Liver (tissue), 7 donors: ENCODE measurements at regions not wholly inside any gene's neighbourhood (a gene's known extent, or its start where the extent isn't known, plus 50 kb on each side); places are given as distances from the start of the nearest gene placed in this dataset.
"Not testable (repeated sequence)": the region's sequence is repeated elsewhere in the genome, so short reads cannot be mapped to it uniquely, and the experiment has no call there.

Experiments used
- DNase-seq: peaks from one replicate; pipeline ENCODE4 v3.0.0-alpha.2; 2017; ENCODE audit warnings: low spot score
- H3K27ac ChIP-seq, 2 donors: one replicate each; pipeline ENCODE4 v1.7.0; 2013; ENCODE audit warnings: inconsistent platforms in 2 of 2, low read length in 2 of 2, control low read depth in 1 of 2, low read depth in 1 of 2, mild to moderate bottlenecking in 1 of 2
- H3K27me3 ChIP-seq, 4 donors: one replicate each; pipeline versions ENCODE4 v1.6.1 to v1.7.0; 2013; ENCODE audit warnings: low read length in 3 of 4, inconsistent platforms in 1 of 4, mild to moderate bottlenecking in 1 of 4, moderate library complexity in 1 of 4; ENCODE audit not compliant: control insufficient read depth in 4 of 4, insufficient read depth in 4 of 4
- H3K36me3 ChIP-seq, 4 donors: one replicate each; pipeline versions ENCODE4 v1.6.1 to v1.7.0; 2013; ENCODE audit warnings: low read length in 3 of 4, mild to moderate bottlenecking in 3 of 4, low read depth in 1 of 4, moderate library complexity in 1 of 4; ENCODE audit not compliant: control insufficient read depth in 4 of 4, insufficient read depth in 3 of 4
- H3K4me1 ChIP-seq, 4 donors: one replicate each; pipeline versions ENCODE4 v1.6.1 to v1.7.0; 2013; ENCODE audit warnings: low read length in 3 of 4, mild to moderate bottlenecking in 3 of 4, moderate library complexity in 1 of 4; ENCODE audit not compliant: control insufficient read depth in 4 of 4, insufficient read depth in 4 of 4
- H3K4me3 ChIP-seq, 3 donors: one replicate each; pipeline versions ENCODE4 v1.6.1 to v1.7.0; 2013; ENCODE audit warnings: low read length in 3 of 3, control low read depth in 1 of 3, low read depth in 1 of 3, mild to moderate bottlenecking in 1 of 3
- H3K9ac ChIP-seq, 2 donors: one replicate each; pipeline ENCODE4 v1.7.0; 2013; ENCODE audit warnings: low read length in 2 of 2, mild to moderate bottlenecking in 2 of 2, moderate library complexity in 2 of 2, control low read depth in 1 of 2, low read depth in 1 of 2
- H3K9me3 ChIP-seq, 4 donors: one replicate each; pipeline versions ENCODE4 v1.6.1 to v1.7.0; 2013; ENCODE audit warnings: low read length in 3 of 4; ENCODE audit not compliant: control insufficient read depth in 4 of 4
- EGR1 ChIP-seq, 2 donors: IDR thresholded peaks; 2 replicates each; pipeline ENCODE4 v1.6.1; 2016 to 2018; ENCODE audit warnings: antibody characterized with exemption in 2 of 2, low read depth in 2 of 2
- FOXA1 ChIP-seq: IDR thresholded peaks from 2 replicates; pipeline ENCODE4 v1.6.1; 2016; ENCODE audit warnings: antibody characterized with exemption
- FOXA2 ChIP-seq: IDR thresholded peaks from 2 replicates; pipeline ENCODE4 v1.6.1; 2016; ENCODE audit warnings: antibody characterized with exemption
- HNF4G ChIP-seq: IDR thresholded peaks from 2 replicates; pipeline ENCODE4 v1.6.1; 2016; ENCODE audit warnings: antibody characterized with exemption
- JUND ChIP-seq, 2 donors: IDR thresholded peaks; 2 replicates each; pipeline ENCODE4 v1.6.1; 2016; ENCODE audit warnings: antibody characterized with exemption in 2 of 2
- MAX ChIP-seq: IDR thresholded peaks from 2 replicates; pipeline ENCODE4 v1.6.1; 2016; ENCODE audit warnings: antibody characterized with exemption
- NR2F2 ChIP-seq: IDR thresholded peaks from 2 replicates; pipeline ENCODE4 v1.6.1; 2016; ENCODE audit warnings: antibody characterized with exemption
- RAD21 ChIP-seq, 2 donors: IDR thresholded peaks; 2 replicates each; pipeline ENCODE4 v1.6.1; 2016; ENCODE audit warnings: antibody characterized with exemption in 2 of 2, mild to moderate bottlenecking in 2 of 2
- REST ChIP-seq: IDR thresholded peaks from 2 replicates; pipeline ENCODE4 v1.6.1; 2016; ENCODE audit warnings: antibody characterized with exemption, mild to moderate bottlenecking
- RXRA ChIP-seq, 2 donors: IDR thresholded peaks; 2 replicates each; pipeline ENCODE4 v1.6.1; 2017 to 2018; ENCODE audit warnings: antibody characterized with exemption in 2 of 2, mild to moderate bottlenecking in 1 of 2
- SP1 ChIP-seq: IDR thresholded peaks from 2 replicates; pipeline ENCODE4 v1.6.1; 2018; ENCODE audit warnings: antibody characterized with exemption, mild to moderate bottlenecking
- TAF1 ChIP-seq: conservative IDR thresholded peaks from 2 replicates; pipeline ENCODE4 v1.6.1; 2016; ENCODE audit warnings: antibody characterized with exemption, mild to moderate bottlenecking
- ZBTB33 ChIP-seq: IDR thresholded peaks from 2 replicates; pipeline ENCODE4 v1.6.1; 2016; ENCODE audit warnings: antibody characterized with exemption
- WGBS: extraction: QIAGEN DNeasy Blood & Tissue Kit; methylation state at CpG from one replicate; pipeline ENCODE4 v1.1.7; 2013; 5-methylcytosine and 5-hydroxymethylcytosine counted together
- donor health status: healthy.
- donor health status: healthy.
- donor health status: healthy.
- donor health status: healthy.

- H3K9ac ChIP-seq, H3K36me3 ChIP-seq, H3K27ac ChIP-seq, DNase-seq, H3K9me3 ChIP-seq, H3K4me1 ChIP-seq, H3K4me3 ChIP-seq, H3K27me3 ChIP-seq: not testable (repeated sequence)
- WGBS, result 91% methylated on average over 22 of the region's 22 CpGs
Measured at GRCh38 chrX:56052673-56053330, 179.4 kb upstream of the KLF8 start.

GRCh38 chrX:56057325-56057724 is 174.8 kb upstream of the KLF8 start:
- H3K9me3 ChIP-seq, result no peaks in the 10 kb centered on the region
- H3K36me3 ChIP-seq, result no peaks in the 10 kb centered on the region
- H3K9ac ChIP-seq, result no peak overlapping the region
- no peak for TF ChIP-seq RAD21 (IDR thresholded peaks at IDR 0.05)
- no peak for TF ChIP-seq ZBTB33
- no peak for TF ChIP-seq TAF1
- no peak for TF ChIP-seq HNF4G
- no peak for TF ChIP-seq SP1
- no peak for TF ChIP-seq REST
- TF ChIP-seq RXRA (IDR thresholded peaks at IDR 0.05), result no peak
- TF ChIP-seq EGR1 (IDR thresholded peaks at IDR 0.05; ENCODE audit: low read depth in 2 of 2), result no peak
- TF ChIP-seq NR2F2, result no peak
- no peak for TF ChIP-seq FOXA2
- TF ChIP-seq JUND (IDR thresholded peaks at IDR 0.05), result no peak
- no peak for TF ChIP-seq FOXA1
- DNase-seq, result no peak
- no peak overlapping the region for H3K4me3 ChIP-seq
- H3K27me3 ChIP-seq, result no peaks in the 10 kb centered on the region
- H3K4me1 ChIP-seq, result no peaks in the 10 kb centered on the region
- no peak overlapping the region for H3K27ac ChIP-seq
- 64% methylated on average over 4 of the region's 4 CpGs for WGBS

- H3K4me1 ChIP-seq, result no peaks in the 10 kb centered on the region
- 70% methylated on average over 2 of the region's 2 CpGs for WGBS
Measured at GRCh38 chrX:56066016-56066415, 166.1 kb upstream of the KLF8 start.

More at GRCh38 chrX:56066016-56066415, 166.1 kb upstream of the KLF8 start:
- H3K27me3 ChIP-seq, result no peaks in the 10 kb centered on the region
- no peak for DNase-seq
- H3K4me3 ChIP-seq, result no peak overlapping the region
- no peaks in the 10 kb centered on the region for H3K36me3 ChIP-seq
- no peaks in the 10 kb centered on the region for H3K9me3 ChIP-seq
- no peak overlapping the region for H3K27ac ChIP-seq
- TF ChIP-seq JUND (IDR thresholded peaks at IDR 0.05) (no peak), MAX (no peak)
- H3K9ac ChIP-seq, result no peak overlapping the region
